Parathyroid adenoma (tissue), 2 donors: ENCODE measurements at regions not wholly inside any gene's neighbourhood (a gene's known extent, or its start where the extent isn't known, plus 50 kb on each side); places are given as distances from the start of the nearest gene placed in this dataset.

ENCODE experiments used
- H2AFZ ChIP-seq: fragments of 300-600 bp; sonication (generic); one replicate; pipeline ENCODE4 v1.7.0; 2017; ENCODE audit warnings: antibody characterized with exemption, mild to moderate bottlenecking
- H3K27ac ChIP-seq: fragments of 300-600 bp; sonication (generic); one replicate; pipeline ENCODE4 v1.7.0; 2017
- H3K27me3 ChIP-seq: fragments of 300-600 bp; sonication (generic); one replicate; pipeline ENCODE4 v1.7.0; 2017; ENCODE audit warnings: low read length; ENCODE audit not compliant: control insufficient read depth, insufficient read depth
- H3K36me3 ChIP-seq: fragments of 300-600 bp; sonication (generic); one replicate; pipeline ENCODE4 v1.7.0; 2017; ENCODE audit warnings: low read length; ENCODE audit not compliant: control insufficient read depth, insufficient read depth
- H3K4me1 ChIP-seq: fragments of 300-600 bp; sonication (generic); one replicate; pipeline ENCODE4 v1.7.0; 2017; ENCODE audit warnings: control low read depth
- H3K4me2 ChIP-seq: fragments of 300-600 bp; sonication (generic); one replicate; pipeline ENCODE4 v1.7.0; 2017; ENCODE audit warnings: low read length
- H3K4me3 ChIP-seq: fragments of 300-600 bp; sonication (generic); one replicate; pipeline ENCODE4 v1.7.0; 2017; ENCODE audit warnings: low read depth, low read length
- H3K79me2 ChIP-seq: fragments of 300-600 bp; sonication (generic); one replicate; pipeline ENCODE4 v1.7.0; 2017; ENCODE audit warnings: control low read depth
- H3K9ac ChIP-seq: fragments of 300-600 bp; sonication (generic); one replicate; pipeline ENCODE4 v1.7.0; 2017; ENCODE audit warnings: mild to moderate bottlenecking
- H3K9me3 ChIP-seq: fragments of 300-600 bp; sonication (generic); one replicate; pipeline ENCODE4 v1.7.0; 2017; ENCODE audit warnings: low read length; ENCODE audit not compliant: control insufficient read depth
- TF ChIP-seq, protein P1 (sequence below): fragments of 300-600 bp; sonication (generic); IDR thresholded peaks from one replicate; pipeline ENCODE4 v1.7.0; 2017; ENCODE audit warnings: antibody characterized with exemption, mild to moderate bottlenecking
- donor health status: primary hyperparathyroidism.

DNA sequence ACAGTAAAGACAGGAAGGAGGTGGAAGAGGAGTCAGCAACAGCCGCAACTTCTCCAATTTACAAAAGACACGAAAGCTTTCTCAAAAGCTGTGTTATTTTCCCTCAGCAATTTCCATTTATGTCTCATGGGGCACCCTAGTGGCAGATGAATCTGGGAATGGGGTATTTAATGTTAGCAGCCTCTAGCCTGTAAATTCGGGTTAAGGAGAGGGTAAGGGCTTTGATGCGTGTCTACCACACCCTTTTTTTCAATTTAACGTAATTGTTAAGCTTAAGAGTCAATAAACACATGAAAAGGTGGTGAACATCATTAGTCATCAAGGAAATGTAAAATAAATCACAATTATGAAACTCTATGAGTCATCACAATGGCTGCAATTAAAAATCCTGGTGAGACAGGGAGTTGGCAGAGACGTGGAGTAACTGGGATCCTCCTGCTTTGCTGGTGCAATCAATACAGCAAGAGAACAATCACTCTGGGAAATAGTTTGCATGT lies 986.4 kb downstream of the AACS start:
- Histone ChIP-seq H2AFZ (no peak overlapping the region), H3K36me3 (no peaks in the 10 kb centered on the region)

GRCh38 chr12:126055521-126055920 lies 990.3 kb downstream of the AACS start:
- H3K4me1 ChIP-seq = no peaks in the 10 kb centered on the region

More for the DNA sequence above, 986.4 kb downstream of the AACS start:
- H3K4me1 ChIP-seq = no peaks in the 10 kb centered on the region
- H3K27ac ChIP-seq = no peak overlapping the region
- TF ChIP-seq, protein P1, sequence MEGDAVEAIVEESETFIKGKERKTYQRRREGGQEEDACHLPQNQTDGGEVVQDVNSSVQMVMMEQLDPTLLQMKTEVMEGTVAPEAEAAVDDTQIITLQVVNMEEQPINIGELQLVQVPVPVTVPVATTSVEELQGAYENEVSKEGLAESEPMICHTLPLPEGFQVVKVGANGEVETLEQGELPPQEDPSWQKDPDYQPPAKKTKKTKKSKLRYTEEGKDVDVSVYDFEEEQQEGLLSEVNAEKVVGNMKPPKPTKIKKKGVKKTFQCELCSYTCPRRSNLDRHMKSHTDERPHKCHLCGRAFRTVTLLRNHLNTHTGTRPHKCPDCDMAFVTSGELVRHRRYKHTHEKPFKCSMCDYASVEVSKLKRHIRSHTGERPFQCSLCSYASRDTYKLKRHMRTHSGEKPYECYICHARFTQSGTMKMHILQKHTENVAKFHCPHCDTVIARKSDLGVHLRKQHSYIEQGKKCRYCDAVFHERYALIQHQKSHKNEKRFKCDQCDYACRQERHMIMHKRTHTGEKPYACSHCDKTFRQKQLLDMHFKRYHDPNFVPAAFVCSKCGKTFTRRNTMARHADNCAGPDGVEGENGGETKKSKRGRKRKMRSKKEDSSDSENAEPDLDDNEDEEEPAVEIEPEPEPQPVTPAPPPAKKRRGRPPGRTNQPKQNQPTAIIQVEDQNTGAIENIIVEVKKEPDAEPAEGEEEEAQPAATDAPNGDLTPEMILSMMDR = no peak
- H3K4me3 ChIP-seq = no peak overlapping the region
- H3K79me2 ChIP-seq = no peaks in the 10 kb centered on the region
- no peak overlapping the region for H3K9ac ChIP-seq
- H3K4me2 ChIP-seq = no peak overlapping the region
- no peaks in the 10 kb centered on the region for H3K9me3 ChIP-seq
- H3K27me3 ChIP-seq = no peaks in the 10 kb centered on the region

GRCh38 chr12:126061777-126062176 lies 996.5 kb downstream of the AACS start:
- no peak overlapping the region for H3K27ac ChIP-seq
- TF ChIP-seq, protein P1 = no peak
- no peaks in the 10 kb centered on the region for H3K27me3 ChIP-seq
- H3K9ac ChIP-seq = no peak overlapping the region
- no peak overlapping the region for H3K4me2 ChIP-seq
- no peaks in the 10 kb centered on the region for H3K36me3 ChIP-seq
- no peak overlapping the region for H3K4me3 ChIP-seq
- H3K79me2 ChIP-seq = no peaks in the 10 kb centered on the region
- no peaks in the 10 kb centered on the region for H3K4me1 ChIP-seq
- no peaks in the 10 kb centered on the region for H3K9me3 ChIP-seq
- H2AFZ ChIP-seq = no peak overlapping the region

More at GRCh38 chr12:126055521-126055920, 990.3 kb downstream of the AACS start:
- Histone ChIP-seq H3K9me3 (no peaks in the 10 kb centered on the region), H3K4me3 (no peak overlapping the region), H3K4me2 (no peak overlapping the region), H3K9ac (no peak overlapping the region), H3K36me3 (no peaks in the 10 kb centered on the region), H3K27me3 (no peaks in the 10 kb centered on the region), H3K27ac (no peak overlapping the region), H2AFZ (no peak overlapping the region), H3K79me2 (no peaks in the 10 kb centered on the region)
- TF ChIP-seq, protein P1 = no peak

- Histone ChIP-seq H3K27me3 (no peaks in the 10 kb centered on the region), H2AFZ (no peak overlapping the region), H3K27ac (no peak overlapping the region), H3K4me1 (no peaks in the 10 kb centered on the region), H3K36me3 (no peaks in the 10 kb centered on the region), H3K4me2 (no peak overlapping the region), H3K9ac (no peak overlapping the region), H3K9me3 (no peaks in the 10 kb centered on the region), H3K4me3 (no peak overlapping the region), H3K79me2 (no peaks in the 10 kb centered on the region)
- TF ChIP-seq, protein P1 = no peak
Measured at GRCh38 chr12:126064028-126064427, 998.8 kb downstream of the AACS start.

DNA sequence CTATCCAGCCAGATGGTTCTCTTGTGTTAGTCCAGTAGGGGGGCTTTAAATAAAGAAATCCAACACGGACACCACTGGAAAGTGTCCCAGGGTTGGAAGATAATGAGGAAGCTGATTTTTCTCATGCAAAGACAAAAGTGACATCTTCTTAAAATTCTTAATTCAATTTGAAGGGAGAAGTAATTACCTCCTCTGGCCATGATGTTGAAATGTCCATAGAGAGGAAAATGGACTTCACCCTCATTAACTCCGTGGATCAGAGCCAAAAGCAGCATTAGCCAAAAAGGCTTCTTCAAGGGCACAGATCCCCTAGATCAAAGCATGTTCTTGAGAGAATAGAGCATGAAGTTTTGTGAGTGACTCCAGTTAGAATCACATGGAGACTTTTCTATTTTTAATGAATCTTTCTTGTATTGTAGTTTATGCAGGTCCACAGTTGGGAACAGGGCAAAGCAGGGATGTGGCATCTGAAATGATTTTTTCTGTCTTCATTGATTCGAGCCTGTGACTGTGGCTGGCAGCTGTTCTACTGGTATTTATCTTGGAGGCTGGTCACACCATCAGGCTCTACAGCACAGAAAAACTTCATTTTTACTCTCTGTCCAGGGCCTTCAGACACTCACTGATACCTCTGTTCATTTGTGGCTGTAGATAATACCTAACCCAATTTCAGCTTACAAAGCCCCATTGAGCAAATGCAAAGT lies 1002.5 kb downstream of the AACS start:
- Histone ChIP-seq H3K4me3 (no peak overlapping the region), H3K27ac (no peak overlapping the region)

More for the DNA sequence above, 1002.5 kb downstream of the AACS start:
- no peaks in the 10 kb centered on the region for H3K79me2 ChIP-seq
- no peaks in the 10 kb centered on the region for H3K9me3 ChIP-seq
- H3K4me2 ChIP-seq = no peak overlapping the region
- H3K4me1 ChIP-seq = no peaks in the 10 kb centered on the region
- H3K27me3 ChIP-seq = no peaks in the 10 kb centered on the region
- no peaks in the 10 kb centered on the region for H3K36me3 ChIP-seq
- no peak overlapping the region for H2AFZ ChIP-seq
- H3K9ac ChIP-seq = no peak overlapping the region
- TF ChIP-seq, protein P1 = no peak
